ENCODE measurements at regions not wholly inside any gene's neighbourhood (a gene's known extent, or its start where the extent isn't known, plus 50 kb on each side); places are given as distances from the start of the nearest gene placed in this dataset.

DNA sequence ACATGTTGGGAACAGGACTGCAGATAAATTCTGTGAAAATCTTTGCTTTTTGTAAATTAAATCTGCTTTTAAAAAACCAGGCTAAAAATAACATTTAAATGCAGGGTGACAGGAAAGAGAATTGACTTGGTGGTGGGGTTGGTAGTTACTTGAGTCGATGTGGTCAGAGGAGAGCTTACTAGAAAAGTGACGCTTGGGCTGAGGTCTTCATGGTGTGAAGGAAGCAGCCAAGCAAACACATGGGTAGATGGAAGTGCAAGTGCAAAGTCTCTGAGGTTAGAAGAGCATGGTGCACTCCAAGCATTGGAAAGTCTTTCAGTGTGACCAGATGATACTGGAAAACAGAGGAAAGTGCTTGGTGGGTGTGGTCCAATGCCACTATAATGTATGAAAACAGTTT lies 86.4 kb upstream of the THBS1 start:
- no peak overlapping the region for H3K4me2 ChIP-seq (ENCODE audit: low read length)
- peaks cover 11% of the 10 kb centered on the region; the same call in 1 of the 2 replicates for H3K27me3 ChIP-seq (ENCODE audit: low read depth, low read length)
- no peaks in the 10 kb centered on the region for H4K20me1 ChIP-seq (ENCODE audit: insufficient read depth, low read length)
- no peak for TF ChIP-seq EZH2phosphoT487 (IDR thresholded peaks at IDR 0.05; ENCODE audit: low read depth)
- TF ChIP-seq, protein P1, sequence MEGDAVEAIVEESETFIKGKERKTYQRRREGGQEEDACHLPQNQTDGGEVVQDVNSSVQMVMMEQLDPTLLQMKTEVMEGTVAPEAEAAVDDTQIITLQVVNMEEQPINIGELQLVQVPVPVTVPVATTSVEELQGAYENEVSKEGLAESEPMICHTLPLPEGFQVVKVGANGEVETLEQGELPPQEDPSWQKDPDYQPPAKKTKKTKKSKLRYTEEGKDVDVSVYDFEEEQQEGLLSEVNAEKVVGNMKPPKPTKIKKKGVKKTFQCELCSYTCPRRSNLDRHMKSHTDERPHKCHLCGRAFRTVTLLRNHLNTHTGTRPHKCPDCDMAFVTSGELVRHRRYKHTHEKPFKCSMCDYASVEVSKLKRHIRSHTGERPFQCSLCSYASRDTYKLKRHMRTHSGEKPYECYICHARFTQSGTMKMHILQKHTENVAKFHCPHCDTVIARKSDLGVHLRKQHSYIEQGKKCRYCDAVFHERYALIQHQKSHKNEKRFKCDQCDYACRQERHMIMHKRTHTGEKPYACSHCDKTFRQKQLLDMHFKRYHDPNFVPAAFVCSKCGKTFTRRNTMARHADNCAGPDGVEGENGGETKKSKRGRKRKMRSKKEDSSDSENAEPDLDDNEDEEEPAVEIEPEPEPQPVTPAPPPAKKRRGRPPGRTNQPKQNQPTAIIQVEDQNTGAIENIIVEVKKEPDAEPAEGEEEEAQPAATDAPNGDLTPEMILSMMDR (IDR thresholded peaks at IDR 0.05; ENCODE audit: low read depth, low read length): no peak
- no peak overlapping the region for H3K27ac ChIP-seq (ENCODE audit: low read length)
- no peaks in the 10 kb centered on the region for H3K79me2 ChIP-seq (ENCODE audit: low read length)
- no peak overlapping the region for H3K9ac ChIP-seq (ENCODE audit: low read length)
- H3K36me3 ChIP-seq (replicated peaks; ENCODE audit: low read depth, low read length): no peaks in the 10 kb centered on the region
- 0 out of 2 replicates have a peak, but pooled peaks cover 6% of the 10 kb centered on the region for H3K4me1 ChIP-seq (ENCODE audit: low read length)
- H2AFZ ChIP-seq (ENCODE audit: low read depth, low read length): no peak overlapping the region
- H3K4me3 ChIP-seq (ENCODE audit: low read length): no peak overlapping the region
- H3K9me3 ChIP-seq (ENCODE audit: insufficient read depth, low read length): no peaks in the 10 kb centered on the region

DNA sequence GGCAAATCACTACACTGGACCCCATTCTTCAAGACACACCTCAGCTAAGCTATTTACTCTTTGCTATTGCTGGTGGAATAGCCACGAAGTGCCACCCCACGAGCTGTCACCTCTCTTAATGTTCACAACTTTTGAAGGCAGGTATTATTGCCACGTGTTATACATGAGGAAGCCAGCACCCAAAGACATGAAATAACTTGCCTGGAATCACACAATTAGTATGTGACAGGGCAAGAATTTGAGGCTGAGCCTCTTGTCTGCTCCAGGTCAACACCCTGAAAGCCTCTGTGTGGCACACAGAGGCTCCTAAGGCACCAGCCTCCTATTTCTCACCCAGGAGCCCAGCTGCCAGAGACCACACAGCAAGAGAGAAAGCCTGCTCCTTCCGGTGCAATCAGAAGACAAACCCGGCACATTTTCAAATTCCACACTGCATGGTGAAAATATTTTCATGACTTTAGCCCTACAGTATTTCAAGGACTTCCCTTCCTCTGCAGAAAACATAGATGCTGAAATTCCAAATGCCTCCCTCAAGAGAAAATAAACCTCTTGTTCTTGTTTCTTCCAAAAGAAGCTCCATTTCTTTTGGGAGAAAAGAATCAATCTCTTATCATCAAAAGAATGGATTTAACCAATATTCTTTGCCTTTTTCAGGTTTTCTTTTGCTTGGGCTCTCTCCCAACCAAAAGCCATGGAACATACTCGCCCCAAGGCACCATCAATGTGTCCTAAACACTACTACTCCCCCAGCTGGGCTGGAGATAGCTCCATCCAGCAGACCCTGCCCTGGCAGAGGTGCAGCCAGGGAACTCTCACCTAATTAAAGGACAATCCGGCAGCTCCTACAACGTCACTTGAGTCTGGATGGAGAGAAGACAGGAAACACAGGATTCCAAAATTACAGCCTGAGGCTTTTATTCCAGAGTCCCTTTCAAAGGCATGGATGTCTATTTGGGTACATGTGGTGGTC lies 84.7 kb upstream of the THBS1 start:
- Histone ChIP-seq H3K79me2 (ENCODE audit: low read length) (no peaks in the 10 kb centered on the region), H4K20me1 (ENCODE audit: insufficient read depth, low read length) (no peaks in the 10 kb centered on the region), H3K36me3 (replicated peaks; ENCODE audit: low read depth, low read length) (no peaks in the 10 kb centered on the region), H3K4me3 (ENCODE audit: low read length) (no peak overlapping the region), H2AFZ (ENCODE audit: low read depth, low read length) (no peak overlapping the region; the same call in 1 of the 2 replicates), H3K27me3 (ENCODE audit: low read depth, low read length) (peaks cover 11% of the 10 kb centered on the region; the same call in 1 of the 2 replicates), H3K27ac (ENCODE audit: low read length) (no peak overlapping the region), H3K4me2 (ENCODE audit: low read length) (no peak overlapping the region), H3K4me1 (ENCODE audit: low read length) (0 out of 2 replicates have a peak, but pooled peaks cover 6% of the 10 kb centered on the region), H3K9ac (ENCODE audit: low read length) (no peak overlapping the region), H3K9me3 (ENCODE audit: insufficient read depth, low read length) (no peaks in the 10 kb centered on the region)
- TF ChIP-seq, protein P1 (IDR thresholded peaks at IDR 0.05; ENCODE audit: low read depth, low read length): no peak
- TF ChIP-seq EZH2phosphoT487 (IDR thresholded peaks at IDR 0.05; ENCODE audit: low read depth): no peak

GRCh38 chr15:39497016-39497758 lies 83.7 kb upstream of the THBS1 start:
- Histone ChIP-seq H3K79me2 (ENCODE audit: low read length) (no peaks in the 10 kb centered on the region), H4K20me1 (ENCODE audit: insufficient read depth, low read length) (no peaks in the 10 kb centered on the region), H3K9ac (ENCODE audit: low read length) (no peak overlapping the region), H3K36me3 (replicated peaks; ENCODE audit: low read depth, low read length) (no peaks in the 10 kb centered on the region), H3K4me2 (ENCODE audit: low read length) (no peak overlapping the region), H2AFZ (ENCODE audit: low read depth, low read length) (no peak overlapping the region), H3K4me3 (ENCODE audit: low read length) (no peak overlapping the region), H3K9me3 (ENCODE audit: insufficient read depth, low read length) (no peaks in the 10 kb centered on the region), H3K4me1 (ENCODE audit: low read length) (peaks cover 12% of the 10 kb centered on the region; the same call in 1 of the 2 replicates), H3K27me3 (ENCODE audit: low read depth, low read length) (peaks cover 11% of the 10 kb centered on the region; the same call in 1 of the 2 replicates), H3K27ac (ENCODE audit: low read length) (no peak overlapping the region)
- TF ChIP-seq, protein P1 (IDR thresholded peaks at IDR 0.05; ENCODE audit: low read depth, low read length): no peak
- TF ChIP-seq EZH2phosphoT487 (IDR thresholded peaks at IDR 0.05; ENCODE audit: low read depth): no peak

All from OCI-LY3 (cell line).